ENCODE measurements at regions not wholly inside any gene's neighbourhood (a gene's known extent, or its start where the extent isn't known, plus 50 kb on each side); places are given as distances from the start of the nearest gene placed in this dataset.
A peak's percentile ranks its signal among the peaks of the same experiment; 100 is the strongest.

DNA sequence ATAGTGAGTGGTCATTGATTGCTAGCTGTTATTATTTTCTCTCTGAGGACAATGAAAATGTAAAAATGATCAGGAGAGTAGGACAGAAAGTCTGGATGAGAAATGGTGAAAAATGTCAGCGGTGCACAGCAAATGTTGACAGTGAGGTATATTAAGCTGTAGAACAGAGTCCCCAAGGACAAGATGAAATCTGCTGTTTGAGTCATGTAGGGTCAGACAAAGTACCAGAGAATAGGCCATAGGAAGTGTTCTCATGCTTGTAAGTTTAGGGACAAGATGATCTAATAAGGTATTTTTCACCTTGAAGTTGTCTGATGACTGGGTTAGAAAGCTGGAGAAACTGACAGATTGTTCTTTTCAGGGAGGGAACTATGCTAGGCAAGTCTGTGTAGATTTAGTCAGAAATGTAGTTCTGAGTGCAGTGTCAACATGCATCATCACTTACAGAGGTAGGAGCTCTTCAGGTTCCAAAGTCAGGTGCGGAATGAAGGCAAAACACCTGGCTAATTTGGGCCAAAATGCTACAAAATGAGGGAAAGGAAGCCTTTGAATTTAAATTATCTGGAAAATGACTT lies 369.3 kb downstream of the DLEU7 start:
- TF ChIP-seq, protein P1, sequence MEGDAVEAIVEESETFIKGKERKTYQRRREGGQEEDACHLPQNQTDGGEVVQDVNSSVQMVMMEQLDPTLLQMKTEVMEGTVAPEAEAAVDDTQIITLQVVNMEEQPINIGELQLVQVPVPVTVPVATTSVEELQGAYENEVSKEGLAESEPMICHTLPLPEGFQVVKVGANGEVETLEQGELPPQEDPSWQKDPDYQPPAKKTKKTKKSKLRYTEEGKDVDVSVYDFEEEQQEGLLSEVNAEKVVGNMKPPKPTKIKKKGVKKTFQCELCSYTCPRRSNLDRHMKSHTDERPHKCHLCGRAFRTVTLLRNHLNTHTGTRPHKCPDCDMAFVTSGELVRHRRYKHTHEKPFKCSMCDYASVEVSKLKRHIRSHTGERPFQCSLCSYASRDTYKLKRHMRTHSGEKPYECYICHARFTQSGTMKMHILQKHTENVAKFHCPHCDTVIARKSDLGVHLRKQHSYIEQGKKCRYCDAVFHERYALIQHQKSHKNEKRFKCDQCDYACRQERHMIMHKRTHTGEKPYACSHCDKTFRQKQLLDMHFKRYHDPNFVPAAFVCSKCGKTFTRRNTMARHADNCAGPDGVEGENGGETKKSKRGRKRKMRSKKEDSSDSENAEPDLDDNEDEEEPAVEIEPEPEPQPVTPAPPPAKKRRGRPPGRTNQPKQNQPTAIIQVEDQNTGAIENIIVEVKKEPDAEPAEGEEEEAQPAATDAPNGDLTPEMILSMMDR (IDR thresholded peaks at IDR 0.05) = no peak

DNA sequence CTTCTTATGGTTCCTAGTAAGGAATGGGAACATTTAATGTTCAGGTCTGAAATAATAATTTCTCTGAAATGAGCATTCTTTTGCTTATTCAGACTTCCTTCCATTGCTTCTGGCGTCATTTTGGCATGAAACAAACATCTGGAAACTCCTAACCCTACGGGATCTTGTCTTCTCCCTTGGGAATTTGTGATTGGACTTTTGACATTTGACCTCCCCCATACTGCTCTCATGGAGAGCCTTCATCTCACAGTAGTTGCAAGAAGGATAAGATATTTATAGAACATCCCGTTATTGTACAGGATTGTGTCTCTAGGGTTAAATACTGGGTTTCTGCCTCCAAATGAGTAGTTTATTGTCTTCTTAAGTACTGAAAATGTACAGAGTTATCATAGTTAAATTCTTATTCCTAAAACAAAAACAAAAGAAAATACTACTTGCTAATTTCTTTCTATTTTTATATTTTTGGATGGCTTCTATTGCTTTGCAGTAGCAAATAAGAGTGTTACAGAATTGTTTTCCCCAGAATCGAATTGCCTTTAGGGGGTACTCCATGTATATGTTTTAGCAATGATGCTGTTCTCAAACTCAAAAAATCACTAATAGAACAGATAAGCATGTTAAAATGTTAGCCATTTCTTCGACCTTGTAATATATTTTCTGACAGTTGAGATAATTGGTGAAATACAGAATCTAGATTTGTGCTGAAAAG lies 366.8 kb downstream of the DLEU7 start:
- H3K4me1 Mint-ChIP-seq = peaks cover 17% of the 10 kb centered on the region
- H3K27ac Mint-ChIP-seq = peak overlapping the region; percentile 13
- TF ChIP-seq, protein P1 (IDR thresholded peaks at IDR 0.05) = no peak
- H3K9me3 Mint-ChIP-seq = no peaks in the 10 kb centered on the region
- no peaks in the 10 kb centered on the region for H3K36me3 Mint-ChIP-seq (ENCODE audit: low read depth)
- peaks cover 5% of the 10 kb centered on the region for H3K27me3 Mint-ChIP-seq (ENCODE audit: low read depth, poor library complexity)
- H3K4me3 Mint-ChIP-seq = no peak overlapping the region
- DNase-seq = no peak

More for the DNA sequence above, 369.3 kb downstream of the DLEU7 start:
- Mint-ChIP-seq H3K4me3 (no peak overlapping the region), H3K27me3 (ENCODE audit: low read depth, poor library complexity) (peaks cover 5% of the 10 kb centered on the region), H3K4me1 (peaks cover 12% of the 10 kb centered on the region), H3K27ac (no peak overlapping the region), H3K36me3 (ENCODE audit: low read depth) (no peaks in the 10 kb centered on the region), H3K9me3 (no peaks in the 10 kb centered on the region)
- no peak for DNase-seq

- Mint-ChIP-seq H3K4me3 (no peak overlapping the region), H3K27ac (no peak overlapping the region), H3K9me3 (no peaks in the 10 kb centered on the region), H3K27me3 (ENCODE audit: low read depth, poor library complexity) (peaks cover 4% of the 10 kb centered on the region), H3K4me1 (peaks cover 27% of the 10 kb centered on the region), H3K36me3 (ENCODE audit: low read depth) (no peaks in the 10 kb centered on the region)
- TF ChIP-seq, protein P1 (IDR thresholded peaks at IDR 0.05) = no peak
- DNase-seq = no peak
Observed at GRCh38 chr13:50481936-50482335, 361.6 kb downstream of the DLEU7 start.

DNA sequence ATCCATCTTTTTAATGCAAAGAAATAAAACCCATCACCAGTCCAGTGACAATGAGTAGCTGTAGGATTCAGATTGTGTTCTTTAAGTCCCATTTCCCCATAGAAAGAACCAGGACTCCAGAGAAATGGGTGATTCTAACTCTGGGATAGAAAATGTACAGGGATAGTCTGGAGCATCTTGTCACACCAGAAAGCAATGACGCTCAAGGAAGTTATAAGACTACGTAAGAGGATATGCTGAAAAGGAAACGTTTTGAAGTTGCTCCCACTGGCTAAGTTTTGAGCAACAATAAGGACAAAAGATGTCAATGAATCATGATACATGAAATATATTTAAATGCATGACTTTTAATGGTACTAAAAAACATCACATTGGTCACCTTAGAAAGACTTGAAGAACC lies 360.1 kb downstream of the DLEU7 start:
- DNase-seq = no peak

DNA sequence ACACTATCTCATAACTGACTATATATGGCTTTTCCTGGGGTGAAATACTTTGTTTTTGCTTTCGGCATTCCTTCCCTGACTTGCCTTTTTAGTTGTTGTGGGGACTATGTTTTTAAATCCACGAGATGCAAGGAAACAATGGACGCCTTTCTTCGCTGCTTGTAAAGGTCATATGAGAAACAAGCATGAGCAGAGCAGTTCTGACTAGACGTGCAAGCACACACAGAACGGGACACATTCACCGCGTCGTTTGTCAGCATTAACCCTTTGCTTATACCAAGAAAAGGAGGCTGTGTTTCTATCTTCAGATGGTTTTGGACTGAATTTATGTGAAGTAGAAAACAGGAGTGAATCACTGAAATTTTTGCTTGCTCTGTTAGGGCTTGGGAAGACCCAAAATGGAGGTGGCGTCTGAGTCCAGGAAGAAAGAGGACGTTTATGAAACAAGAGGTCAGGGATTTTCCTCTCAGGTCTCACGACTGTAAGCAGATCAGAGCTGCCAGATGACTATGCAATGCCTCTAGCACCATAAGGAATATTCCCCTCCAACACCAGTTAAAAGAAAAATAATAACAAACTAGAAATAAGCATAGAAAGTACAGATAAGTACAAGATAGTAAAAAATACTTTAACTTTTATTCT lies 358.9 kb downstream of the DLEU7 start:
- no peaks in the 10 kb centered on the region for H3K9me3 Mint-ChIP-seq
- peaks cover 27% of the 10 kb centered on the region for H3K4me1 Mint-ChIP-seq
- no peak for DNase-seq
- TF ChIP-seq, protein P1 (IDR thresholded peaks at IDR 0.05) = no peak
- H3K27ac Mint-ChIP-seq = no peak overlapping the region
- H3K27me3 Mint-ChIP-seq (ENCODE audit: low read depth, poor library complexity) = peaks cover 4% of the 10 kb centered on the region
- no peaks in the 10 kb centered on the region for H3K36me3 Mint-ChIP-seq (ENCODE audit: low read depth)
- no peak overlapping the region for H3K4me3 Mint-ChIP-seq

More for the DNA sequence above, 360.1 kb downstream of the DLEU7 start:
- Mint-ChIP-seq H3K36me3 (ENCODE audit: low read depth) (no peaks in the 10 kb centered on the region), H3K9me3 (no peaks in the 10 kb centered on the region), H3K4me3 (no peak overlapping the region), H3K4me1 (peaks cover 27% of the 10 kb centered on the region), H3K27me3 (ENCODE audit: low read depth, poor library complexity) (peaks cover 4% of the 10 kb centered on the region), H3K27ac (no peak overlapping the region)
- TF ChIP-seq, protein P1 (IDR thresholded peaks at IDR 0.05) = no peak

All from nephron progenitor cell (in vitro differentiated cells).